GM19351 (cell line): ENCODE measurements at regions not wholly inside any gene's neighbourhood (a gene's known extent, or its start where the extent isn't known, plus 50 kb on each side); places are given as distances from the start of the nearest gene placed in this dataset.

Experiments used
- ATAC-seq: cut with Tn5 transposase; IDR thresholded peaks from one replicate; pipeline ENCODE4 v1.9.1; 2021; ENCODE audit warnings: mild to moderate bottlenecking, moderate library complexity; ENCODE audit not compliant: unreplicated experiment

DNA sequence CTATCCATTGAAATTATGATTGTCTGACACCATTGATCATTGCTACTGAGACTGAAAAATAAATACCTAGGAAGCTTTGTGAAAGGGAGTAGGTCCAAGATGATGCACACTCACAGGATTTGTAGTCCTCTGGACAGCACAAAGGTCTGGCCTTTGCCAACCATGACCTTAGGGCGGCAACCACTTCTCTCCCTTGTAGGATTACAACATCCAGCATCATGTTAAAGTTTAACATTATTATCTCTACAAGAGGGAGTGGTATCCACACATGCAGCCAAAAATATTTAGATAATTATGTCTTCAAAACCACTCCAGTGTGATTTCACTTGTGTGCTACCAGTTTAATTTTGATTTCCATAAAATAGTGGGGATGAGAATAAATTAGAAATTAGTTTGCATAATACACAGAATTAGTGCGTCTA, 51.1 kb upstream of the NHSL1 start:
- no peak for ATAC-seq

DNA sequence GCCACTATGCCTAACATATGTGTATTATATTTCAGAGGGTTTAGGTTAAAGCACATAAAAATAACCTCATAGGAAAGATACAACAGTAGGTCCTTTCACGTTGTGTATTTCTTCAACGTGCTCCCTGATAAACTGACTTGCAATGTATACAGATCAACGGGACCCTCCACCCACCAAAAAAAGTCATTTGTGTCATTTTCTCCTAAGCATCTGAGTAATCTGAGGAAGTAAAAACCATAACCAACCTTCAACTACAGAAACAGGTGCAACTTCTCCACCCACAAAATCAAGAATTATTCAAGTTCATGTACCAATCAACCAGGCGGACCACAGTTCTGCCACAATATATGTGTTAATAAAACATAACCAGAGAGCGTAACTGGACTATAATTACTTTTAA, 54.9 kb upstream of the NHSL1 start:
- ATAC-seq = no peak

DNA sequence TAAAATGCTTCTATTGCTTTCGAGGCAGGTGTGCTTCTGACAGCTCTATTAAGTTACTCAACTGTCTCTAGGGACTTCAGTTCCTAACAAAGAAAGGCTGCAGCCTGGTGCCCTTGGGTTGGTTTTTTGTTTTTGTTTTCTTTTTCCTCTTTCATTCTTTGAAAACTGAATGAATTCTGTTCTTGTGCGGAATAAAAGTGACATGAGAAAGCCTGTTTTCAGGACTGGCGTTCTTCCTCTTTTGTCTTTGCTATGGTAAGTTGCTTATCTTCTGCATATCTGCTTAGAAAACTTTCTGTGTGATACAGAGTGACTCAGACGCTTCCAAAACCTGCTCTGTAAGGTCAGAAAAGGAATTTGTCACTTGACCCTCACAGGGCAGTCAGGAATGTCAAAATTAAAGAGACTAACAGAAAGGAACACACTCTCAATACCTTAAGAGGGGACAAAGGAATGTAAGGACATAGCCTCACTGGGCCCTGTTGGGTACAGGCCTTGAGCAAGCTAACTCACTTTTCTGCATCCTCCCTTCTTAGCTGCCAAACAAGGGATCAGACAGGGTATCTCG, 56.2 kb upstream of the NHSL1 start:
- no peak for ATAC-seq

DNA sequence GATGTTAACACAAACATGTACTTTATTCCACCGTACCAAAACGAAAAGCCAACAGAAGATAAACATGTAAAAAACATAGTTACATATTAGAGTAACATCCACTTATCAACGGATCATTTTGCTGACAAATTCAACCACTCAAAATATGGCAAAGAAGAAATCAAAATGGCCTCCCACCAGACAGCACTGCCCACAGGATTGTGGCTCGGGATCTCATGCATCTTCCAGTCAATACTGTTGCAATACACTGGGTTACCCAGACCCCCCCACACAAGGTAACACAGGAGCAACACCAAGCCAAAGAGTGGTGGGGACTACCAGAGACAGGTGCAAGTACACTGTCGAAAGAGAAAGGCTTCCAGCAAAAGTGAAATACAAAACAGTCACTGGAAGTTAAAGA, 57.9 kb upstream of the NHSL1 start:
- no peak for ATAC-seq

DNA sequence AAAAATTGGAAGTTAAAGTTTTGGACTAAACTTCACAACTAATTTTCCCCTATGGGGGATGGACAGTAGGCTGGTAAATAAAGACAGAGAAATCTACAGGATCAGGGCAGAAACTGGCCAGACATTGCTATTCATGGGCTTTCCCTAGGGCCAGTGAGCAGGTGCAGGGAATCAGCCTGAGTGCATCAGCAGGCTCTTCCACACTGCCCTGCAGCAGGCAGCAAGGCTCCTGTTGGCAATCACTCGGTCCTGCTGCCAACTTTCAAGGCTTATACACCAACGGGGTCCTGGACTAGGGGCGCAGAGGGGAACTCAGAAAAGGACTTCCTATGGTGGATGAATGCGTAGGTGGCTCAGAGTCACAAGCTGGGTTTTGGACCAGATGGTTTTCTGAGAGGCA, 59.8 kb upstream of the NHSL1 start:
- no peak for ATAC-seq

DNA sequence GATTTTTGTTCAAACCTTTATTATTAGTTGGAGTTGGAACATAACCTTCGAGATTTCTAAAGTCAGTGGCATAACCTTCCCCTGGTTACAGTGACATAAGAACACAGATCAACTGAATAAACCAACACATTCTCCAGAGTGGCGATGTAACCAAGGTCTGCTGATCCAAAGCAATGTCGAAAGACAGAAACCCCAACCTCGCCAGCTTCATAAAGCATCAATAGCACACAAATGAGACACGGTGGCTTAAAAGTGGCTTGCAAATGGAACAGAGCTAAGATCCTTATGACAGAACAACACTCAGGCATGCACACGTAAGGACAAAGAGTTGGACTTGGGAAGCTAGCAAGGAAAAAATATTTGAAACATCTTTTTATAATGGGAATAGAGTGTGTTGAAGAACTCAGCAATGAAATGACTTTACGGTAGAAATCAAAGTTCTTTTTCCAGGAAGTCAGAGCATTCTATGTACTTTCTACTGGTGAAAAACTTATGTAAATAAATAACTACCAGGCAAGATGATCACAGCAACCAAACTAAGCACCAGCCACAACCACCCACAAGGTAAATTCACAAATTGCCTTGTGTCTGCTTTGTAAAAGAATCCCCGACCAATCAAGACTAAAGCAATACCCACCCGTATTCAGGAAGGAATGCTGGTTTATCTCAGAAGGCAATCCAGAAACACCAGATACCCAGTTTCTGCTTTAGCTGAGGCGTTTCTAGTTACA, 61.0 kb upstream of the NHSL1 start:
- no peak for ATAC-seq

DNA sequence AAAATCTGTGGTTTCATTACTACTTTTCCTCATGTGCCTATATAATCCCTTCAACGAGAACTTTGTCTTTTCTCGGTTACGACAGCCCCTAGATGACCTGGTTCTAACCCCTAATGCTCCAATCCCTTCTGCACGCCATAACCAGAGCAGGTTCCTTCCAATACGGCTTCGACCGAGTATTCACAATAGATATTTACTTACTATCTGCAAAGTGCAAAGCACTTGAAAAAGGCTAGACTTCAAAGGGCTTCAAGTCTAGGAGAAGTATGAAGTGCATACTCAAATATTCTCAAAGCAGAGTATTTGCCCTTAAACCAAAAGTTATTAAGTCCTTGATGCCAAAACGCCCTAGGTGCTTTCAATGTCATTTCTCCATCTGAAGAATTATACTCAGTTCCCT, 63.4 kb upstream of the NHSL1 start:
- ATAC-seq = no peak

DNA sequence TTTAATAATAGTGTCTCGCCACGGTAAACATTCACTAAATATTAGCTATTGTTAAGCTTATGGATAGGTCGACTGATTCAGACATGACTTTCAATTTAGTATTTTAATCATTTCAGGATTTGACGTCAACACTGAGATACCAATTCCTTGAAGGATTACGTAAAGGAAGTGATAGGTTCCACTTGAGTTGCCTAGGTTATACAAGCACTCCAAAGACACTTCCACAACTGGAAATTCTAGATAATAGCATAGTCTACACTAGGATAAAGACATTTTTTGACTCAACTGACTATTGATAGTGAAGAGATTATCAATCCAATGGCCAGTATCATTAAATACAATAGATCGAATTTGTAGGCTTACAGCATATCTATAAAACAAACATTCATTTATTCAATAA, 63.9 kb upstream of the NHSL1 start:
- ATAC-seq = no peak

DNA sequence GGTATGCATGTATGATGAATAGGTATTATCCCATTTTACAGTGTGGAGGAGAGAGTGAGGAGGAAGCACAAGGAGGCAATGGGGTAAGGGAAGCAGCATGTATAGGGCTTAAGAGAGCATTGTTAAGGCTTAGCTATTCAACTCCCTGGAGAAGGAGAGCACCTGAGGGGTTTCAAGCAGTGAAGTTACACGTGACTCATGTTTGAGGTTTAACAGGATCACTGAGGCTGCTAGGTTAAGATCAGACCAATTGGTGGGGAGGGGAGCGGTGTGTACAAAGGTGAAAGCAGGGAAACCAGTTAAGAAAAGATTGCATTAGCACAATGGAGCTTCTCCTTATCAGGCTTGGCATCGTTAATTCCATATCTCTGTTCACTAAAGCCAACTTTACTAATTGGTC, 64.4 kb upstream of the NHSL1 start:
- no peak for ATAC-seq

DNA sequence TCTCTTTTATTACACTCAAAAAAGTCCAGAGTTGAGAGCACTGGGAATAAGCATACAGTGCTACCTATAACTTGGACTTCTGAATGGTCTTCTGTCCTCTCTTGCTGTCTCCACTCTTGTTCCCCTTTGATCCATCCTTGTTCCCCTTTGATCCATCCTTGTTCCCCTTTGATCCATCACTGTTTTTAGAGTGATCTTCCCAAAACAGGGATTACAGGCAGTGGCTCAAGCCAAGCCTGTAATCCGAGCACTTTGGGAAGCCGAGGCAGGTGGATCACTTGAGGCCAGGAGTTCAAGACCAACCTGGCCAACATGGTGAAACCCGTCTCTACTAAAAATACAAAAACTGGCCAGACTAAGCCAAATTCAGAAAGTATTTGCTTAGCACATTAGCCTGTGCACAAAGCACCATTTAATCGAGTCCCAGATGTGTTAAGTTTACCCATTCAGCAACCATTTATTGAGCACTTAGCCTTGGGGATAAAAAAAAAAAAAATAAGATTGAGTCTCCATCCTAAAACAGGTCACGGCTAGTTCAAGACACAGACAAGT, 65.0 kb upstream of the NHSL1 start:
- ATAC-seq = no peak

DNA sequence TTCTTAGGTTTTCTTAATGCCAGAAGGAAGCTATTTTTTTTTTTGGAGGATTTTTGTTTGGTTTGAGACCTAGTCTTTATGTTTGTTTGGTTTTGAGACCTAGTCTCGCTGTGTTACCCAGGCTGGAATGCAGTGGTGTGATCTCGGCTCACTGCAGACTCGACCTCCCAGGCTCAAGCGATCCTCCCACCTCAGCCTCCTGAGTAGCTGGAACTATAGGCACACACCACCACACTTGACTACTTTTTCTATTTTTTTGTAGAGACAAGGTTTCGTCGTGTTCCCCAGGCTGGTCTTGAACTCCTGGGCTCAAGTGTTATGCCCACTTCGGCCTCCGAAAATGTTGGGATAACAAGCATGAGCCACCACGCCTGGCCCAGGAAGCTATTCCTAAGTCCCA, 67.8 kb upstream of the NHSL1 start:
- ATAC-seq = no peak

DNA sequence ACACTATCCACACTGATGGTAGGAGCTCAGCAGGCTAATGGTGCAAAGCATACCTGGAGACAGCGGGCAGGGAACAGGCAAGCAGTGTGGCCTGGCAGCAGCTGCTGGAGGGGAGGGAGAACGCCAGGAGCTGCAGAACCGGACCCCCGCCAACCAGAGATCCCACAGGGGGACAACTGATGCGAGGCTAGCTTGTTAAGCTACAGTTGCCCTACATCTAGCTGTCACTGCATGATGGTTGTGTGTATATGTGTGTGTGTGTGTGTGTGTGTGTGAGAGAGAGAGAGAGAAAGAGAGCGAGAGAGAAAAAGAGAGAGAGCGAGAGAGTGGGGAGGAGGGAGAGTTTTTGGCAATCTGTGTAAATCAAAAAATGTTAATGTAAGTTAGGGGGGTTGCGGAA, 69.7 kb upstream of the NHSL1 start:
- ATAC-seq = no peak

DNA sequence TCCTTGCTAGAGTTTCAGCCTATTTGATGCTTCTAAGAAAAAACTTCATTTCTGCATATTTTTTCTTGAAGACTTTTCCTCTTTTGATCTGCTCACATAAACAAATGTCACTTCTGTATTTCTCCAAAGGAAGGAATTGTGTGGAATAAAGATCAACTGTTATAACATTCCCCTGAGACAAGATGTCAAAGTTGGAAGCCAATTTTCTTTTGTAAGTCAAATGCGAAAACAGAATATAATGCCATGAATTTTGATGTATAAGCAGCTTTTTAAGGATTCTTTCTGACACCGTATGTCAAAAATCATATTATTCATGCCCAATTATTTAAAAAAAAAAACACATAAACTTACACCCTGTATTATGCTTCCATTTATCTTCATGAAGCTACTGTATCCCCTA, 70.3 kb upstream of the NHSL1 start:
- no peak for ATAC-seq

DNA sequence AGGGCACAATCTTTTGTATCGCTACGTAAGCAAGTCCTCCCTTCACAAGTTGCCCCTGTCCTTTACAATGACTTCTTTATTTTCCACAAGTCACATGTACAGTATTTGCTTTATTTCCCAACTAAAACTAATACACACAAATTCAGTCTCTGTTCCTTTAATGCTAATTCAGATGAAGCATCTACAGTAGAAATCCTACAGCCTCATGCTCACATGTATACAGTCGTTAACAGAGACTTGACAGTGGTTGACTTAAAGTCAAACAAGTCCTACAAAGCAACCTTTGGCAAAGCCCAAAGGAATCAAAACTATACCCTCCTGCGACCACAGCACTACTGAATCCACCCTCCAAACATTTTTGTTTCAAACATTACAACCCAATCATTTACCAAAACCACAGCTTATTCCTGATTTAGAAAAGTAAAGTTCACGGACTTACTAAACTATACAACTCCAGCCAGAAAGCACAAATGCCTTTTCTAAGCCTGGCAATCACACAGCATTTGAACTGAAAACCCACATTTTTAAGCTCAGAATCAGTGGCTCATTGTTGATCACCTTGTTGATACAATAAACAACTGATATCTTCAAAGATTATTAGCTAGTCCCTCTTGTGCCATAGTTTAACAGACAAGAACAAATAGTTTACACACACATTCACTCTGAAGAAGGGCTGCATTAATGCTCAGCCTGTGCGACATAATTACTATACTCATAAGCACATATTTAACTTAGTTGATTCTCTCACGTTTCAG, 70.9 kb upstream of the NHSL1 start:
- no peak for ATAC-seq

DNA sequence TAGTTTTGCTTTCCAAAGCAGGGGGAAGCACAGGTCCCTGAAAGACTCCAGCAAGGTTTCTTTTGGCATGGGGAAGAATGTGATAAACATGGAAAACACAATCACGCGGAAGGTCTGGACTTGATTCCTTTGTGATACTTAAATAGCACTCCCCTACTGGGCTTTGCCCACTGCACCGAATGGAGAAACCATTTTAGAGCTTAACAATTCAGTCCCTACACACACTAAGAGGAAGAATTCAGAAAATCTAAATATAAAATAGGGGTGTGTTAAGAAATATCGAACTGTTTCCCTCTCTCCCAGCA, 71.4 kb upstream of the NHSL1 start:
- ATAC-seq = no peak

DNA sequence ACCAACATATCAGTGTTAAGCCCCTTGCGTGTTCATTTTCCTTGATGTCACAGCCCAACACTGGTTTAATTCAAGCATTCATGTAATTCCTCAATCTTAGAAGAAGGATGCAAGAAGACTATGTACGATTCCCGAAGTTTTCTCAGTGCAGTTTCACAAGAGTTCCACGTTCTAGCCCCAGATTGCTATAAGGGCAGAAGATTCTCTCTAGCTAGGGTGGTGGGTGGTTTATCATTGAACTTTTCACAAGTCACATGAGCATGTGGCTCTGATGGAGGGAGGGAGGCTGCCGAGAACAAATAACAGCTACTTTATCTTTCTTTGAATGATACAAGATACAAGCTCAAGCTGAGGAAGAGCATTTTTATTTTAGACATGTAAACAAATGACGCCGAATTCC, 71.9 kb upstream of the NHSL1 start:
- no peak for ATAC-seq

DNA sequence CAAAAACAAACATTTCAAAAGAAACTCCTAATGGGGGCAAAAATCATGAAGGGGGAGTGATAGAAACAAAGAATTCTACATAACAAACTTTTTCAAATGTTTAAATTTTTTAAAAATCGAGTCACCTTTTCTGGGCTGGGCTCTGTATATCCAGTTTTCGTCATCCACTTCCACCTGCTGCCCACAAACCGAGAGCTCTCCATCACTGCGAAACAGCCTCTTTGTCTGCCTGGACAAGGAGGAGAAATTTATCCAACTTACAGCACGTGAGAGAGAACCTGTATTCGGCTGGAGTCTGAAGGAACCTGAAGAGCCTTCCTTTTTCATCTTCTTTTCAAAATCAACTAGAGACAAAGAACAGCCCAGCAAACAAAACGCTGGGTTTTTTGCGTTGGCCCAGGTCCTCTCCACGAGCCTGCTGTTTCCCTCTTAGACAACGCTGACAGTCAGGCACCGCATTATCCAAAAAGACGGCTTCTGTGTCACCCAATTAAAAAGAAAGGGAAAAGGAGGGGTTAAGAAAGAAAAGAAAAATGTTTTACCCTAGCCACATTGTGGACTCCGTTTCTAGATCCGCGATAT, 72.4 kb upstream of the NHSL1 start:
- no peak for ATAC-seq

DNA sequence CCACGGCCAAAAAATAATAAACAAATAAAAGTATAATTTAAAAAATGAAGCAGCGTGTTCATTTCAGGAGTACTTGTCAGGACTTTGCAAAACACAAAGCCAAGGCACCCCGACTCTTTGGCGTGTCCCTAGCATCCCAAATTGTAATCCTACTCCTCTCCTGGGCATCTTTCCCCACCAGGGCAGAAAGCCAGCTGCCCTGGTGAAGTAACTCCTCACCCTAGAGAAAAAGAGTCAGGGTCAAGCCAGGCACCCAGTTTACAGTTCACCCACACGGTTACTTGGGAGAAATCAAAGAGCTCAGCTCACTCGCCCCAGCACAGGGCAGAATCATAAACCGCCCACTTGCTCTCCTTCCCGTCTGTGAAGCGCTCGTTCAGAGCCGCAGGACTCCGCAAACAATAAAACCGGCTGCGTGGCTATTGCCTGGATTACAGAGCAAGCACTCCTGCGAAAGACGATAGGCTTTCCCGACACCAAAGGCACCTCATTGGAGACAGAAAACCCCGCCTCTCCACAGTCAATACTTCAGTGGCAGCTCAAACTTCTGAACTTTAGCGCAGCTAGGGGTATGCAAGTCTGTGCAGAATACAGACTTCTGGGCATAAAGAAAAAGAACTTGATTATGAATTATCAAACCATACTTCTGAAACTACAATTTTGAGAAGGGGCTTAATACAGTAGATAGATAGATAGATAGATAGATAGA, 73.0 kb upstream of the NHSL1 start:
- ATAC-seq = no peak

DNA sequence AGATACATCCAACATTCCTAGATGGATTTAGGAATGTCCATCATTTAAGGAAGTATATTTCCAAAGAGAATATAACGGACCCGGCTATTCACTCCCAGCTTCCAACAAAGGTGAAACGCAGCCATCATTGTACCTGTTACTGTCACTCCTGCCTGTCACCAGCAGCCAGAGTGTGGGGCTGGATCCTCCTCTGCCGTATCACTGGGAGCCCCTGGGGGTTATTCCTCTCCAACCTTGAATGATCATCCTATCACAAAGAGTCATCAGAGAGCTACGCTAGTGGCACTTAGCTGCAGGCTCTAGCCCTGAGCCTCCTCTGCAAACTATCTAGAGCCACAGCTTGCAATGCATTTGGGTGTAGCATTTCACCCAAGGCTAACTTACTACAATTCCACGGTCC, 73.6 kb upstream of the NHSL1 start:
- ATAC-seq = no peak

DNA sequence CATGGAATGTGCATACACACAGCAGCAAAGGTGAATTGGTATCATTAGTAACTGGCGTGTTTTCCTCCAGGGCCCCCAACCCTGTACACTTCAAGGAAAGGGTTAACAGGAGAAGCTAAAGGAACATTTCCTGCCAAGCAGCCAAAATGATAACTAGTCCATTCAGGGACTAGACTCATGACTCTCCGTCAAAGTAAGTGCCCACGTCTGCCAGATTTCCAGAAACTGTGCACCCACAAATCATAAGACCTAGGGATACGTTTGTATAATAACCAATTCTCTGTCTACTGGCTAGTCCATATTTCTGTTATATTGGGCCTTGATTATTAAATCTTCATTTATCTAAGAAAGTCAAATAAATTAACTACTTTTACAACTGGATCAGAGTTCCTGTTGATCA, 76.0 kb upstream of the NHSL1 start:
- no peak for ATAC-seq

DNA sequence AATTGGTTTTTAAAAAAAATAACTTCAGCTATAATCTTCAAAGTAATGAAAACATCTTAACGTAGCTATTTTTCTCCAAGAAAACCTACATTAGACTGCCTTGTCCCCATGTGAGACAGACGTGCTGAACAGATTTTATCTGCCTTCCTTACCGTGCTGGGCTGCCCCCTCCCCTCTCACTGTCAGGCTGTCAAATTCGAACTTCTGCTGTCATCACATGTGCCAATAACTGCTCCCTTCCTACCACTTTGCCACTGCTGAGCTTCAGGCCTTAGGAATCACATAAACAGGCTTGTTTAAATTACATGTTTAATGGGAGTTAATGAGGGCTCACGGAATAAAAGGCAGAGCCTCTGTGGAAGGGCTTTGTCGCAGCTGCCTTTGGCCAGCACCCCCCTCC, 77.0 kb upstream of the NHSL1 start:
- ATAC-seq = no peak
